ENCODE measurements at regions not wholly inside any gene's neighbourhood (a gene's known extent, or its start where the extent isn't known, plus 50 kb on each side); places are given as distances from the start of the nearest gene placed in this dataset.

DNA sequence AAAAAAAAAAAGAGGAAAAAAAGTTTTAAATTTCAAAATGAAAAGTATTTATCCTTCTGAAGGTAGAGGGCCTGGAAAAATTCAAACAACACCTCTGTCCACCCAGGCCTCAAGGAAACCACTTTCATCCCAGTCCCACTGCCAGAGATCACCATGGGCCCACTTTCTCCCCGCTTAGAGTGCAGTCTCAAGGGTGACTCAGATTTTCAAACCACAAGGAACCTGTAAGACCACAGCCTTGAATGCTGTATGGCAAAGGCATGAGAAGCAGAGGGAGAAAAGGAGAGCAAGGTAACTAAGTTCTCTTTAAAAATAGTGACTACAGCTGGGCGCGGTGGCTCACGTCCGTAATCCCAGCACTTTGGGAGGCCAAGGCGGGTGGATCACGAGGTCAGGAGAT, 87.9 kb upstream of the PACRGL start:
- no peak for DNase-seq

DNA sequence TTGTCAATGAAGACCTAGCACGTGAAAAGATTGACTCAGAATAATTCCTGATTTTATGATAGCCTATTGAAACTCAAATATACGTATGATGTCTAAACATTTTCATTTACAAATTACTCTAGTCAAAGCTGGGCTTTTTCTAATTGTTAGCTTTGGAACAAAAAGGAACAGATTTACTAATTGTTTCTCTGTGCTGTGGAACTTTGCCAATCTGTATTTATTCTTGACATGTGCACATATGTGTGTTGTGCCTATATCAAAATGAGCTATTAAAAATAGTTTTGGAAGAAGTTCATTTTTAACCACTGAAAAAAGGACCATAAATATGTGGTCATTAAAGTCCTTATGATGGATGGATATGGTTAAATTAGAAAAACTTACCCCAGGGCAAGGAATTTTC, 85.4 kb upstream of the PACRGL start:
- DNase-seq: no peak

DNA sequence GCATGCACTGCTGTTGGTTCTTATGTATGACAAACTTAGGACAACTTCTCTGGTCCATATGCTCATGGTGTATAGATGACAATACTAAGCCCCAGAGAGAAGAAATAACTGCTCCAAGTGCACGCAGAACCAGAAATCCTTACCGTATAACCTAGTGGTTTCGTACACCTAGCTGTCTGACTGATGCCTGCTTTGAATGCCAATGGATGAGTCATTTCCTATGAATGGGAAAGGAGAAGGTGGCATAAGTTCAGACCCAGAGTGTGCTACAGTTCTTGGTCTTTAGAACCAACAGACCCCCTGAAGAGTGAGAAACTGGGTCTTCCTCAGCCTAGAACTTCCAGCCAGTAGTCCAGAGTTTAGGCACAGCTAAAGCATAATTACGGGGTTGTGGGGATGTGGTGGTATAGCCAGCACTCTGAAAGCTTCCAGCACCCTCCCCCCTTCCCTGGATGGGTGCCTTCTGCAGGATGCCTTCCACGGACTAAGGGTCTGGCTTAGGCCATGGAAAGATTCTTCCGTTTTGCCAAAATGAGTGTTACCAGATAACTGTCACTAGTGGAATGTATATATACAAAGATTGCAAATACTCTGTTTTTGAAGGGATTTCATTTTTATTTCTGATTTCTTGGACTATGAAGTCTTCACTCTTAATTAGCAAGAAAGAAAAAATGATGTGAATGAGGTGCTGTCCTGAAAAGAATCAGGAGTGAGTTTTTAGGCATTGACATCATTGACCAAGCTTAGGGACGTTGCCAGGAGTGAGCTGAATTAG, 84.6 kb upstream of the PACRGL start:
- no peak for DNase-seq

DNA sequence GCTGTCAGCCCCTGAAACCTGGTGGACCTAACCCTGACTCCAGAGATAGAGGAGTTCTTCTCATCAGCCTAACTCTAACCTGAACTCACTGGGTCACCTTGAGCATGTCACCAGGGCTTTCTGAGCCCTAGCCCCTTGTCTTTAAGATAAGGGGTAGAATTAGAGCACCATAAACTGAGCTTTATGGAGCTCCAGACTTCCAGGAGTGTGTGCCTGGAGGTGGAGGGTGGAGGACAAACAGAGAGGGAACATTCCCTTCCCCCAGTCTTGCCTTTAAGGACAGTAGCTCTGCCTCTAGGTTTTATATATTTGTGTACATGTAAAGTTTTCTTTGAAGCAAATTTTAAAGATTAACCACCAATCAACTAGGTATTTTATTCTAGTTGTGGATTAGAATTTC, 83.9 kb upstream of the PACRGL start:
- DNase-seq: no peak

DNA sequence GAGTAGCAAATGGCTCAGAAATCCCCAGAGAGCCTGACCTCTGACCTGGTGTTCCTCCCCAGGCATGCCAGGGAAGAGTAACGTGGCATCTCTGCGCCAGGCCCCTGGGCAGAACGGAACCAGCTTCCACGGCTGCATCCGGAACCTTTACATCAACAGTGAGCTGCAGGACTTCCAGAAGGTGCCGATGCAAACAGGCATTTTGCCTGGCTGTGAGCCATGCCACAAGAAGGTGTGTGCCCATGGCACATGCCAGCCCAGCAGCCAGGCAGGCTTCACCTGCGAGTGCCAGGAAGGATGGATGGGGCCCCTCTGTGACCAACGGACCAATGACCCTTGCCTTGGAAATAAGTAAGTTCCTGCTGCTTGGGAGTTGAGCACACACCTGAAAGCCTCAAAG, 83.4 kb upstream of the PACRGL start:
- DNase-seq: no peak

DNA sequence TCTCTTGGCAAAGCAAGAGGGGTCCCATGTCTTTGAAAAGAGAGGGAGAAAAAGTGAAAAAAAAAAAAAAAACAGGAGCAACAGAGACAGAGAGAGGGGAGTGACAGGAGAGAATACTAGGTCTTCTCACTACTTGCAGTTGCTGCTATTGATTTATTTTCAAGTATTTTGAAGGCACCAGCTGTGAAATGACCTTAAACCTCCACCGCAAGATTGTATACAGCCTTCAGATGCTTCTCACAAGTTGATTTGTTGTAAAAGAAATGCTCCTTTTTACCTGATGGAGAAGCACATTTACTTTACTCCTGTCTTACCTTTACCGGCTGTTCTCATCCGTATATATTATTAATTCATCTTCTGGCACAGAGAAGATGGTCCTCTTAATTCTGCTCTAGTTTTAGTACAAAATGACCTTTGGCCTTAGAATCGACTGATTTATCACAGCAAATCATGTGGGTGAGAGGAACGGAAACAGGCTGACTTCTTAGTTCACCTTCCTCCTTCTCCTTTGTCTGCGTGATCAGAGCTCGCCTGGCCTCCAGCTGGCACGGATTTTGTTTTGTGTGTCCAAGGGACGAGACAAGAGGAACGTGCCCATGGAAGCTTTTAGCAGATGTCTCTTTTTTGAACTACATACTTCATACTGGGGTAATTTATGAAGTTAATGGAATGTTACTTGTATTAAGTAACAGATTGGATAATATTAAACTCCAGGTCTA, 82.4 kb upstream of the PACRGL start:
- DNase-seq: no peak

DNA sequence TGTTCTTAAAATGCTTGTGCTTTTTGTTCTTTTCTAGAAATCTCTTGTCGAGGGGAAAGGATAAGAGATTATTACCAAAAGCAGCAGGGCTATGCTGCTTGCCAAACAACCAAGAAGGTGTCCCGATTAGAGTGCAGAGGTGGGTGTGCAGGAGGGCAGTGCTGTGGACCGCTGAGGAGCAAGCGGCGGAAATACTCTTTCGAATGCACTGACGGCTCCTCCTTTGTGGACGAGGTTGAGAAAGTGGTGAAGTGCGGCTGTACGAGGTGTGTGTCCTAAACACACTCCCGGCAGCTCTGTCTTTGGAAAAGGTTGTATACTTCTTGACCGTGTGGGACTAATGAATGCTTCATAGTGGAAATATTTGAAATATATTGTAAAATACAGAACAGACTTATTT, 81.5 kb upstream of the PACRGL start:
- DNase-seq: no peak

DNA sequence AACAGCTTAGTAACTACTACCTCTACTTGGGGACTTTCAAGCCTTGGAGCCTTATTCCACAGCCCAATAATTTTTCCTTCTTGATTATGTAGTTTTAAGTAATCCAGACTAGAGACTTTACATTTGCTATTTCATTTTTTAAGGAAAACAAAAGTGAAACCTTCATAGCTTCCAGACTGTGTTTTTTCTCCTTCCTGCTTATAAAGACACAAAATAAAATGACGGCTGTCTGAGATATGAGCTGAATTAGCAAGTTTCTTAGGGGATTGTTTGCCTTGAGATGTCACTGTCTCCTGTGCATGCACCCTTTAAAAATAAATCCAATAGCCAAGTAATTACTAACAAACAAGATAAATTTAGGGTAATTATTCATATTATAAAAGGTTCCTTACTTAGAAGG, 78.8 kb upstream of the PACRGL start:
- DNase-seq: no peak

DNA sequence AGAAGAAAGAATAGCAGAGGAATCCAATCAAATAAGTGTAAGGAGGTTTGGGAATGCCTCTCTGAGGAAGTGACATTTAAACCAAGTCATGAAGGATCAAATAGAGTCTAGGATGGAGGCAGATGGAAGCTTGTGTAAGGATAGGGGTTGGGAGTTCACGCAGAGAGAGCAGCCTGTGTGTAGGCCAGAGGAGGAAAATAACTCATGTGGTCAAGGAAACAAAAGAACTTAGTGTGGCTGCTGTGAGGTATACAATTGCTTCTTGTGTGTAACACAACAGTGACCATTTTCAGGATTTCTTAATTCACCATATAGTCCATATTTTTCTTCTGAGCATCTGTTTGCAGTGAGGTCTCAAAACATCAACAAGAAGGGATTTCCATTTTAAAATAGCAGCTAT, 77.6 kb upstream of the PACRGL start:
- no peak for DNase-seq

DNA sequence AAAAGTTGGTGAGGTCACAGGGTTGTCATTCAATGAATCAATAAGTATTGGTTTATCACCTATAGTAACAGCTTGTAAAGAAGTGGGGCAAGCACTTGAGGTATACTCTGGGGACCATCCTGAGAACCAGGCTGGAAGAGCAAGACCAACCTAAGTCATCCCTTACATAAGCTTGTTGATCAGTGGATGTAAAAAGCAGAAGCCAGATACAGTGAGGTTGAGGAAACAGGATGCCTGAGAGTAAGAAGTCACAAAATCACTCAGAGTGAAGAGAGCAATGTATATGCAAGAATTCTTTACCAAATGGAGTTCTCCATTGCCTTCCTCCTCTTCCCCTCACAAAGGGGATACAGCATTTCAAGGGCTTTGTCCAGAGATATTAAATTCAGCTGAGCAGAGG, 76.3 kb upstream of the PACRGL start:
- DNase-seq: no peak

DNA sequence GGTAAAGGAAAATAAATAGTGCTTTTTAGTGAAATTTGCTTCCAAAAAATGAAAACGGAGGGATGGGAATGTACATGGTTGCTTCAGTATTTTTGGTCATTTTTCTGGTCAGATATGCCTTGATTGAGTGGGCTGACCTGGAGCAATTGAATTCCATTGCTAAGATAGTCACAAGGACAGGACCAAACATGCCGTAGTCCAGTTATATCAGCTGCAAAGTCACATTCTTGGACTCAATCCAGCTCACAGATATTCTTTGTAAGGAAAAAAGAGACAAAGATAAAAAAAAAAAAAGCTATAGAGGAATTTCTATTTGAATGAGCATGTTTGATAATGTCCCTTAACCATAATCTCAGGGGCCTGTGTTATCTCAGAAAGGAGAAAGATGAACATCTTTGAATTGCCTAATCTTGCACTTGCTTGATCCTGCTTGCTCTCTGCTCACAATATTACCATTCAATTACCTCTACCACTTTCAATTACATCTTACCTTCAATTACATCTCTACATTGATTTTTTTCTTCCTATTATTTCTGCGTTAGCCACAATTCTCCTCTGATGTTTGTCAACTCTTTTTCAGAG, 75.4 kb upstream of the PACRGL start:
- DNase-seq: peak in 1 of 2 experiments; percentile 24

DNA sequence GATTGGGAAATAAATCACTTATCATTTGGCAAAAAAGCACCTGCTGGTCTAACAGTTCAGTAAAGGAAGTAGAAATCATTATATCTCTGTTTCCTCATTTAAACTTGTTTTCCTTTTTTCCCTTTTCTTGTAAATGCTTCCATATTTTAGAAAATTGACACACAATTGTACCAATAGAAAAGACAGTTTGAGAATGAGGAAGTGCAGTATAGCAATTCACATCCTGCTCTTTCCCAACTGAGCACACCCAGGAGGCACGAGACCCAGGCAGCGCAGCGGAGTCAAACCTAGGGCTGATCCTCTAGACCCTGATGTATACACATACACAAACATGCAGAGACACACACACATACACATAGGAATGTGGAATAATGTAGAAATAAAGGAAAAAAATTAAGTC, 74.8 kb upstream of the PACRGL start:
- DNase-seq: no peak

DNA sequence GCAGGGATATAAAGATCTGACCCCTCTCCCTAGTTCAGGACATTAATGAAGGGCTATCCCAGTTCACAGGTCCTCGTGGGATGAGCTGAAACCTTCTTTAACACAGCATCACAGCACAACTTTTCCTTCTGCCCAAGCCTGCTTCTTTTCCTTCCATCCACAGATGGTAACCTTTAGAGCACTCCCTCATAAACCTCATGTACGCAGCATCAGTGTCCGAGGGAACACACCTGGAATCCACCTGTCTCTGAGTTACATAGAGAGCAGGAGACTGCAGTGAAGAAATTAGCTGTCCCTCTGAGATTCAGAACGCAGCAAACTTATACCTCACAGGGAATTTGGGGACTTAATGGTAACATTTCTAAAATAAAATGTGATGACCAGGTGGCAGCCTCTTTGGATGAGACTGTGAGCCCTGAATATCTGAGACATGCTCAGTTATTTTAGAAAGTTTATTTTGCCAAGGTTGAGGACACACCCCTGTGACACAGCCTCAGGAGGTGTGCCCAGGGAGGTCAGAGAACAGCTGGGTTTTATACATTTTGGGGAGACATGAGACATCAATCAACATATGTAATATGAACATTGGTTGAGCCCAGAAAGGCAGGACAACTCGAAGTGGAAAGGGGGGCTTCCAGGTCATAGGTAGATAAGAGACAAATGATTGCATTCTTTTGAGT, 73.8 kb upstream of the PACRGL start:
- no peak for DNase-seq

DNA sequence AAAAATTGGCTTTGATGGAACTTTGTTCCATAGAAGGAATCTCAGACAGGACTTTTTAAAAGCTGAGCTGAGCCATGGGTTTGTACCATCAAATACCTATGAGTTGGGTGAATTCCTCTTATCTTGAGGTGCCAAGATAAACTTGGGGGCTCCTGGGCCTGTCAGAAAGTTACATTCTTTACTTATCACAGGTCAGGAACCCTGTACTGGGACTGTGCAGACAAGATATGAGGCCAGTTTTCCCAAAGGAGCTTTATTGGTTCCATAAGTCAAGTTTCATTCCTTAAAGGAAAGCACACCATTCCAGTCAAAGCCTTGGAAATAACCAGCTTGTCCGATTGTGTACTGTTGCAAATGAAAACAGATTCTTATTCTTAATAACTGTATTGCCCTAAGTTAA, 72.4 kb upstream of the PACRGL start:
- no peak for DNase-seq

DNA sequence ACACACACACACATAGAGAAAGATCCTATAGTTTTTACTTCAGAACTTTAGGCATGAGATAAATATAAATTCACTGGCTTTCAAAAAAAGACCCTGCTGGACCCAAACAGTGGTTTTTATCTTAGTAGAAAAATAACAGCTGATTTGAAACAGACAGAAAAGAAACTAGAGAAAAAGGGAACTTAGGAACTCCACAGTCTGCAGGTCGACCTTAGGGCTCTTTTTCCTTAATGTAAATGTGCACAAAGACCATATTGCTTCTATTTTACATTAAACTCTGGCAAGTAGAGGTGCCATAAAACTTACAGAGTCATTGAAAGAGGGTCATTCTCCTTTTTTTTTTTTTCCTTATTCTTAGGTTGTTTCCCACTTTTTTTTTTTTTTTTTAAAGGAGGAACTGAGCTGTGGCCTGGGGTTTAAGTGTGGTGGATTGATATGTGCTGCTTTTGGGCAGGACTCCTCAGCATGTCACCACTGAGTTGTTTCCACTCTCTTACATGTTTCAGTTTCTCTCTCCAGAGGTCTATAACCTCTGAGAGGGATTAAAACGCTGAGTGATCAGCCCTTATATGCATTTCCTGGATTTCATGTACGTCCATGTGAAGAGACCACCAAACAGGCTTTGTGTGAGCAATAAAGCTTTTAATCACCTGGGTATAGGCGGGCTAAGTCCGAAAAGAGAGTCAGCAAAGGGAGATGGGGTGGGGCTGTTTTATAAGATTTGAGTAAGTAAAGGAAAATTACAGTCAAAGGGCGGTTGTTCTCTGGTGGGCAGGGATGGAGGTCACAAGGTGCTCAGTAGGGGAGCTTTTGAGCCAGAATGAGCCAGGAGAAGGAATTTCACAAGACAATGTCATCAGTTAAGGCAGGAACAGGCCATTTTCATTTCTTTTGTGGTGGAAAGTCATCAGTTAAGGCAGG, 70.8 kb upstream of the PACRGL start:
- no peak for DNase-seq

DNA sequence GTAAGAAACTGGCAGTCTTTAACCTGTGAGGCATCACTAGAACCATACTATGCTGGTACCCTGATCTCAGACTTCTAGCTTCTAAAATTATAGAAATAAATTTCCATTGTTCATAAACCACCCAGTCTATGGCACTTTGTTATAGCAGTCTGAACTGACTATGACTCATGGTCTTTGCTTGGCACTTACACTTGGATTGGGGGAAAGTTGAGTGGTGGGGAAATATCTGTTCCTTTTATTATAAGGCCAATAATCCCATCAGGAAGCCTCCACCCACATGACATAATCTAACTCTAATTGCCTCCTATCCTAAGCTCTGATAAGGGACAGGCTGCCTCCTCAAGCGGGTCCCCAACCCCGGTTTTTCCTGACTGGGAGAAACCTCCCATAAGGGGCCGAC, 61.4 kb upstream of the PACRGL start:
- peak in 1 of 2 experiments; percentile 97 for DNase-seq

DNA sequence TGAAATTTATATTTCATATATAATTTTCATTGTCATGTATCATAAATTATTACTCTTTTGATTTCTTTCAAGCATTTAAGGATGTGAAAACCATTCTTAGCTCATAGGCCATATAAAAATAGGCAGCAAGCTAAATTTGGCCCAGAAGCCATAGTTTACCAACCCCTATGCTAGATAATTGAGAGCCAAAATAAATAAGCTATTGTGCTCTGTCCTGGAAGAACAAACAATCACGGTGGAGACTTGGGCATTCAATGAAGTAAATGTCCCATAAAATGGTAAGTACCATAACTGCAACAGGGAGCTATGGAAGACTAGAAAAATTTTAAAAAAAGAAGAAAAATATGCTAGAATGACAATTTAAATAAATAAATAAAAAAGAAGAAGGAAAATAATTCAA, 60.9 kb upstream of the PACRGL start:
- peak; percentile 90 to 97 for DNase-seq

DNA sequence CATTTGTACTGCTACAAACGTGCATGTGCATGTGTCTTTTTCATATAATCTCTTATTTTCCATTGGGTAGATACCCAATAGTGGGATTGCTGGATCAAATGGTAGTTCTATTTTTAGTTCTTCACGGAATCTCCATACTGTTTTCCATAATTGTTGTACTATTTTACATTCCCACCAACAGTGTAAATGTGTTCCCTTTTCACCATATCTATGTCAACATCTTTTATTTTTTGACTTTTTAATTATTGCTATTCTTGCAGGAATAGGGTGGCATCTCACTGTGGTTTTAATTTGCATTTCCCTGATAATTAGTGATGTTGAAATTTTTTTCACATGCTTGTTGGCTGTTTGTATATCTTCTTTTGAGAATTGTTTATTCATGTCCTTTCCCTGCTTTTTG, 59.3 kb upstream of the PACRGL start:
- DNase-seq: no peak

DNA sequence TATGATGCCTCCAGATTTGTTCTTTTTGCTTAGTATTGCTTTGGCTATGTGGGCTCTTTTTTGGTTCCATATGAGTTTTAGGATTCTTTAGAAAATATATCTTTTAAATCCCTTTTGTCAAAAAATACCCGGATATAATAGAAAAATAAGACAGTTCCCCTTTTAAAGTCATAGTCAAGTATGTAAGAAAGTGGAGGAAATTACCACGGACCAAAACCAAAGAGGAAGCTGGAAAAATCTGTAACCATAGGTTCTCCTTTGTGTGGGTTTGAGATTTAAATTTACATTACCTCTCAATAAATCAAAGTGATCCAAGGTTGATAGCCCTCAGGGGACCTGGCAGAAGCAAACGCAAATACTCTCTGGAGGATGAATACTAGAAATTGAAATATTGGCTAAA, 58.3 kb upstream of the PACRGL start:
- peak; percentile 37 to 54 for DNase-seq

DNA sequence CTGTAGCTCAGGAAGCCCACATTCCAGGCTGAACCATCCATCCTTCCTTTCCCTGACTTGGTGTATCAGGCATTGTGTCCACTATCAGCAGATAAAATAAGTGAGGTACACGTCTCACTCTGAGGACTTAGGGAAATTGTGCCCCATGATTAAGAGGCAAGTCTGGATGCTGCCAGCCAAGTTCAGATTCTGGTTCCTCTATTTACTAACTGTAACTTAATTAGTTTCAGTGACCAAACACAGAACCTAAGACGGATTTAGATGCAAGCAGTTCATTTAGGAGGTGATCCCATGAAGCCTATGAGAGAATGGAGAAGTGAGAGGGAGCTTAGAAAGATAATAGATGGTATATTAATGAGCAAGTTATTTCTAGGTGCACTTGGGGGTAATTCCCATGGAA, 56.6 kb upstream of the PACRGL start:
- no peak for DNase-seq

DNA sequence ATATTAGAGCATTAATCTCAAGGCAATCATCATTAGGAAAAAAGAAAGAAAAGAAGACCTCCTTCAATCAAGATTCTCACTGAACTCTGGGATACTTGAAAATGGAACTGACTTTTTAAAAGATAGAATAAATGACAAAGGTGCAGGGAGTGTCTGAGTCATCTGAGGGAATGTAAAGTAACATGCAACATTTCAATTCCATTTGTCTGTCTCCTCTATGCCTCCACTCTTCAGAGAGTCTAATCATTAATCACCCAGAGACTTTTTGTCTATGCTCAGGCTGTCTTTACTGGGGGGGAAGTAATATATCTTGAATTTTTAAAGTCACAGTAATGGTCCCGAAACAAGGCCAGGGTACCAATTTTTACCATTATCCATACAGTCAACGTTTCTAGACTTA, 55.0 kb upstream of the PACRGL start:
- no peak for DNase-seq

DNA sequence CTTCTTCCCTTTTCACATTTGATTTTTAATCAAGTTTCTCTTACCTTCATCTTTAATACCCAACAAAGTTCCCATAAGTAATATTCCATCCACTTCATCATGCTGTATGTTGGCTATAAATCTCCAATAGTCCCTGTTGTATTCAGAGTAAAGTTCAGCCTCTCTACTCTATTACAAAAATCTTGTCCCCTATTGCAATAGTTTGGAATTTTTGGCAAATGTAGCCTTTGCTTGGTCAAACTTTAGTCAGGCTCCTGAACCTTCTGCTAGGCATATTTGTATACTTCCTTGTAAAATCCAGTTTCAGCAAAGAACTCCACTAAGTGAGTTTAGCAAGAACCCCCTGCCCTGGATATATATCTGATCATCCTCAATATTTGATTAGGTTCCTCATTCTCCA, 54.0 kb upstream of the PACRGL start:
- no peak for DNase-seq
